Right lobe of liver (tissue), 4 donors: ENCODE measurements at regions not wholly inside any gene's neighbourhood (a gene's known extent, or its start where the extent isn't known, plus 50 kb on each side); places are given as distances from the start of the nearest gene placed in this dataset.
"Not testable (repeated sequence)": the region's sequence is repeated elsewhere in the genome, so short reads cannot be mapped to it uniquely, and the experiment has no call there.

Experiments
- CTCF ChIP-seq, 4 donors: fragments of 200-600 bp in 3 of 4; fragments of 450-650 bp in 1 of 4; IDR thresholded peaks; one replicate each; pipeline versions ENCODE4 v1.5.1 to v1.8.0; 2016 to 2022; ENCODE audit warnings: antibody characterized with exemption in 4 of 4, mild to moderate bottlenecking in 2 of 4
- POLR2A ChIP-seq: fragments of 450-650 bp; IDR thresholded peaks from one replicate; pipeline ENCODE4 v1.6.1; 2017; ENCODE audit warnings: antibody characterized with exemption, mild to moderate bottlenecking
- donor health status: DM: no; HTN: no; CAD: no.
- donor health status: DM: no; HTN: no; CAD: no.
- donor health status: DM: no; HTN: yes; CAD: no.

GRCh38 chr3:195664131-195664530, 56.6 kb upstream of the MUC20 start:
- not testable (repeated sequence) for TF ChIP-seq POLR2A; CTCF (IDR thresholded peaks at IDR 0.05)
